SJSA1 (cell line): ENCODE measurements at regions not wholly inside any gene's neighbourhood (a gene's known extent, or its start where the extent isn't known, plus 50 kb on each side); places are given as distances from the start of the nearest gene placed in this dataset.
"Not testable (repeated sequence)": the region's sequence is repeated elsewhere in the genome, so short reads cannot be mapped to it uniquely, and the experiment has no call there.

ENCODE experiments used
- DNase-seq, 2 experiments: peaks; one replicate each; pipeline ENCODE4 v3.0.0-alpha.2; 2015 to 2020; ENCODE audit warnings: low spot score in 2 of 2, low read depth in 1 of 2
- H3K27ac ChIP-seq: fragments of 250-450 bp; sonication (Bioruptor Pico); 2 replicates; pipeline ENCODE4 v1.5.1; 2020; ENCODE audit warnings: mild to moderate bottlenecking, moderate library complexity
- H3K27me3 ChIP-seq: fragments of 250-450 bp; sonication (Bioruptor Pico); replicated peaks from 2 replicates; pipeline ENCODE4 v1.5.1; 2020; ENCODE audit warnings: mild to moderate bottlenecking, moderate library complexity
- H3K36me3 ChIP-seq: fragments of 250-450 bp; sonication (Bioruptor Pico); 2 replicates; pipeline ENCODE4 v1.5.1; 2020; ENCODE audit warnings: mild to moderate bottlenecking
- H3K4me1 ChIP-seq: fragments of 250-450 bp; sonication (Bioruptor Pico); replicated peaks from 2 replicates; pipeline ENCODE4 v1.6.1; 2021; ENCODE audit warnings: mild to moderate bottlenecking
- H3K4me3 ChIP-seq: fragments of 250-450 bp; sonication (Bioruptor Pico); 2 replicates; pipeline ENCODE4 v1.5.1; 2020; ENCODE audit warnings: mild to moderate bottlenecking
- H3K9me3 ChIP-seq: fragments of 250-450 bp; sonication (Bioruptor Pico); replicated peaks from 2 replicates; pipeline ENCODE4 v1.5.1; 2020; ENCODE audit warnings: mild to moderate bottlenecking

DNA sequence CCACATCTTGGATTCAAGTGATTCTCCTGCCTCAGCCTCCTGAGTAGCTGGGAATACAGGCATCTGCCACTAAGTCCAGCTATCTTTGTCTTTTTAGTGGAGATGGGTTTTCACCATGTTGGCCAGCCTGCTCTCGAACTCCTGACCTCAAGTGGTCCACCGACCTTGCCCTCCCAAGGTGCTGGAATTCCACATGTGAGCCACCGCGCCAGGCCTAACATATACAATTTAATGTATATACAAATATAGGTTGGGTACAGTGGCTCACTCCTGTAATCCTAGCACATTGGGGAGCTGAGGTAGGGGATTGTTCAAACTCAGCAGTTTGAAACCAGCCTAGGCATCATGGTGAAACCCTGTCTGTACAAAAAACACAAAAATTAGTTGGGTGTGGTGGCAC lies 759.6 kb upstream of the ALG10B start:
- not testable (repeated sequence) for H3K27me3 ChIP-seq, H3K4me1 ChIP-seq

DNA sequence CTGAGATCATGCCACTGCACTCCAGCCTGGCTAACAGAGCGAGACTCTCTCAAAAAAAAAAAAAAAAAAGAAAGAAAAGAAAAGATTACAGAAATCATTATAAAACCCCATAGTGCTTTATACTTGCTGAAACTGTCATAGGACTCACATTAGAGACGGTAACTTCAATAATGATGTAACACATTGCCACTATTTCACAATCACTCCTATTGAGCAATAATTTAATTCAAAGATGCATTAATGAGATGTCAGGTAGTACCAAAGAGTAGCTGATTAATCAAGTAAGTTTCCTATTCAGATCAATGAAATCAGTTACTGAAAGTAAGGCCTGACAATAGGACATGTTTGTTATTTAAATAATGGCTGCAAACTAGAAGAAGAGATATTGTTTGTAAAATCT lies 751.5 kb upstream of the ALG10B start:
- DNase-seq = no peak
- H3K36me3 ChIP-seq = no peaks in the 10 kb centered on the region
- H3K27ac ChIP-seq = no peak overlapping the region
- H3K9me3 ChIP-seq = no peaks in the 10 kb centered on the region
- H3K27me3 ChIP-seq = no peaks in the 10 kb centered on the region
- H3K4me3 ChIP-seq = no peak overlapping the region
- H3K4me1 ChIP-seq = no peaks in the 10 kb centered on the region

More for the DNA sequence above, 759.6 kb upstream of the ALG10B start:
- not testable (repeated sequence) for H3K9me3 ChIP-seq, H3K36me3 ChIP-seq, H3K27ac ChIP-seq, H3K4me3 ChIP-seq
- peak in 1 of 2 experiments; percentile 6 for DNase-seq

DNA sequence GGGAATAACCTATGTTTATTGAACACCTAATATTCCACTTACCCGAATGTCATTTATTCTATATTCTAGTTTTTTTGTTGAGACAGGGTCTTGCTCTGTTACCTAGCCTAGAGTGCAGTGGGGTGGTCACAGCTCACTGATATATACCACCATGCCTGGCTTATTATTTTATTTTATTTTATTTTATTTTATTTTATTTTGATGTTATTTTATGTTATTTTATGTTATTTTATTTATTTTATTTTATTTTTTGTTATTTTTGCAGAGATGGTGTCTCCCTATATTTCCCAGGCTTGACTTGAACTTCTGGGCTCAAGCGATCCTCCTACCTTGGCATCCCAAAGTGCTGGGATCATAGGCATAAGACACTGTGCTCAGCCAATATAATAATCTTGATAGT lies 746.0 kb upstream of the ALG10B start:
- H3K27me3 ChIP-seq, H3K36me3 ChIP-seq, H3K9me3 ChIP-seq, H3K27ac ChIP-seq, H3K4me1 ChIP-seq, DNase-seq, H3K4me3 ChIP-seq: not testable (repeated sequence)
